GM23248 (cell line): ENCODE measurements at regions not wholly inside any gene's neighbourhood (a gene's known extent, or its start where the extent isn't known, plus 50 kb on each side); places are given as distances from the start of the nearest gene placed in this dataset.

Source experiments
- DNase-seq: peaks from one replicate; pipeline ENCODE4 v3.0.0-alpha.2; 2015
- H2AFZ ChIP-seq: fragments of 200-600 bp; sonication (generic); 2 replicates; pipeline ENCODE4 v1.6.1; 2016; ENCODE audit warnings: antibody characterized with exemption
- H3F3A ChIP-seq: fragments of 200-600 bp; sonication (generic); 2 replicates; pipeline ENCODE4 v1.6.1; 2016; ENCODE audit warnings: mild to moderate bottlenecking, antibody characterized with exemption, mixed run types; ENCODE audit not compliant: insufficient read depth
- H3K27ac ChIP-seq: fragments of 200-600 bp; sonication (generic); 2 replicates; pipeline ENCODE4 v1.5.1; 2016; ENCODE audit warnings: mild to moderate bottlenecking
- H3K27me3 ChIP-seq: fragments of 200-600 bp; sonication (generic); replicated peaks from 2 replicates; pipeline ENCODE4 v1.6.1; 2016; ENCODE audit warnings: mild to moderate bottlenecking; ENCODE audit not compliant: insufficient read depth
- H3K36me3 ChIP-seq: fragments of 200-600 bp; sonication (generic); 2 replicates; pipeline ENCODE4 v1.6.1; 2016; ENCODE audit warnings: low read depth, mild to moderate bottlenecking
- H3K4me1 ChIP-seq: fragments of 200-600 bp; sonication (generic); 2 replicates; pipeline ENCODE4 v1.6.1; 2016; ENCODE audit warnings: mild to moderate bottlenecking; ENCODE audit not compliant: insufficient read depth
- H3K4me2 ChIP-seq: fragments of 200-600 bp; sonication (generic); one replicate; pipeline ENCODE4 v1.6.1; 2016; ENCODE audit warnings: mild to moderate bottlenecking; ENCODE audit not compliant: unreplicated experiment
- H3K4me3 ChIP-seq: fragments of 200-600 bp; sonication (generic); 2 replicates; pipeline ENCODE4 v1.5.1; 2016; ENCODE audit warnings: mild to moderate bottlenecking
- H3K79me2 ChIP-seq: fragments of 200-600 bp; sonication (generic); 2 replicates; pipeline ENCODE4 v1.6.1; 2016; ENCODE audit warnings: mild to moderate bottlenecking; ENCODE audit not compliant: insufficient read depth
- H3K9ac ChIP-seq: fragments of 200-600 bp; sonication (generic); 2 replicates; pipeline ENCODE4 v1.6.1; 2016; ENCODE audit warnings: mild to moderate bottlenecking
- H3K9me2 ChIP-seq: fragments of 200-600 bp; sonication (generic); 2 replicates; pipeline ENCODE4 v1.6.1; 2016; ENCODE audit warnings: mixed run types, mild to moderate bottlenecking, moderate library complexity; ENCODE audit not compliant: insufficient read depth
- H3K9me3 ChIP-seq: fragments of 200-600 bp; sonication (generic); one replicate; pipeline ENCODE4 v1.6.1; 2017; ENCODE audit warnings: low read depth
- H4K20me1 ChIP-seq: fragments of 200-600 bp; sonication (generic); 2 replicates; pipeline ENCODE4 v1.6.0; 2016; ENCODE audit not compliant: insufficient read depth
- EZH2 ChIP-seq: fragments of 200-600 bp; sonication (generic); IDR thresholded peaks from 2 replicates; pipeline ENCODE4 v1.6.1; 2018; ENCODE audit warnings: antibody characterized with exemption, mild to moderate bottlenecking; ENCODE audit not compliant: insufficient read depth, poor library complexity, severe bottlenecking
- EZH2phosphoT487 ChIP-seq: fragments of 200-600 bp; sonication (generic); IDR thresholded peaks from 2 replicates; pipeline ENCODE4 v1.6.1; 2018; ENCODE audit warnings: antibody characterized with exemption, moderate library complexity, mild to moderate bottlenecking, low read depth; ENCODE audit not compliant: insufficient read depth
- WGBS, 2 experiments: methylation state at CpG; one replicate each; pipeline ENCODE4 v1.1.6; 2015 to 2017; ENCODE audit warnings: low lambda C conversion rate in 2 of 2, low coverage in 1 of 2; ENCODE audit errors: missing lambda C conversion rate in 2 of 2; 5-methylcytosine and 5-hydroxymethylcytosine counted together
- in situ Hi-C: fragments of 300-500 bp; cut with MboI; formaldehyde crosslinking; loops from 2 replicates; pipeline ENCODE4 v1.15.0; 2020

DNA sequence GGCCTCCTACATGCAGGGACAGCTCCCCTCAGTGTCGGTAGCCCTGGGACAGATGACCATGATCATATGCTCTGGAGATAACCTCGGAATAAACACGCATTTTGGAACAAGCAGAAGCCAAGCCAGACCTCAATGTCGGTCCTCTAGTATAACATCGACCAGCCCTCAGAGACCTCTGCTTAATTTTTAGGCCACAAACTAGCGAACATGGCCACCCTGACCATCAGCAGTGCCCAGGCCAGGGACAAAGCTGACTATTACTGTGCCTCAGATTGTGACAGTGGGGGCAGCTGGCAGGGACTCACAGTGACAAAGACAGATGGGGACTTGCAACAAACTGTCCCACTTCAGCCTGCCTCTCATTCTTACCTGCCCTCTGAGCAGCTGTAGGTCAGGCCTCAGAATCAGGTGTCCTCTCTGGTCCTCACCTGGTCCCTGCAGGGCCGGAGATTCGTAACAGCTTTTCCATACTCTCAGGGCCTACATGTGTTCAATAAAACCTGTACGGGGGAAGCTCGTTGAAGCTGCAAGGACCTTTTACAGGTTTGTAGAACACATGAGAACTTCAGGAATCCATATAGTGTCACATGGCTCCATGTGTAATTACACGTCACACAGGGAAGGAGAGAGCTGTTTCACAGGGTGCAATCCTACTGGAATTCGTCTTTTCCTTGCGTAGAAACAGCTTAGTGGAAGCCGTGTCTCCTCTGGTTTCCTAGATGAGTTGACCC lies 72.8 kb upstream of the IGLL5 start:
- Histone ChIP-seq H2AFZ (no peak overlapping the region), H3K9me2 (no peaks in the 10 kb centered on the region), H3K27me3 (peaks cover 4% of the 10 kb centered on the region; the same call in 1 of the 2 replicates), H3K9ac (no peak overlapping the region), H3K4me1 (no peaks in the 10 kb centered on the region), H3K36me3 (no peaks in the 10 kb centered on the region), H3K9me3 (no peaks in the 10 kb centered on the region), H4K20me1 (no peaks in the 10 kb centered on the region), H3K4me2 (no peak overlapping the region), H3K27ac (no peak overlapping the region), H3K79me2 (no peaks in the 10 kb centered on the region), H3F3A (no peaks in the 10 kb centered on the region), H3K4me3 (no peak overlapping the region)
- 34 to 38% methylated on average over 14 of the region's 14 CpGs for WGBS, 2 experiments
- no peak for DNase-seq
- TF ChIP-seq EZH2phosphoT487 (no peak), EZH2 (no peak)
- in situ Hi-C loops = no loop called here

- DNase-seq = no peak
- Histone ChIP-seq H3K36me3 (no peaks in the 10 kb centered on the region), H3K9me3 (no peaks in the 10 kb centered on the region), H3K9ac (no peak overlapping the region), H3K4me1 (no peaks in the 10 kb centered on the region), H3K27me3 (peaks cover 4% of the 10 kb centered on the region; the same call in 1 of the 2 replicates), H3K4me2 (no peak overlapping the region), H3F3A (no peaks in the 10 kb centered on the region), H3K27ac (no peak overlapping the region), H3K79me2 (no peaks in the 10 kb centered on the region), H3K9me2 (no peaks in the 10 kb centered on the region), H4K20me1 (no peaks in the 10 kb centered on the region), H3K4me3 (no peak overlapping the region), H2AFZ (no peak overlapping the region)
- TF ChIP-seq EZH2 (no peak), EZH2phosphoT487 (no peak)
- WGBS, 2 experiments = 28 to 33% methylated on average over 5 of the region's 5 CpGs
- in situ Hi-C loops = no loop called here
These were observed 72.0 kb upstream of the IGLL5 start for GRCh38 chr22:22815397-22816170.

- H3K79me2 ChIP-seq = no peaks in the 10 kb centered on the region
- DNase-seq = no peak
- H3K9me2 ChIP-seq = no peaks in the 10 kb centered on the region
- H3K27ac ChIP-seq = no peak overlapping the region
- no peaks in the 10 kb centered on the region for H3K9me3 ChIP-seq
- WGBS, 2 experiments = 55 to 57% methylated on average over 6 of the region's 6 CpGs
- peaks cover 4% of the 10 kb centered on the region; the same call in 1 of the 2 replicates for H3K27me3 ChIP-seq
- no peaks in the 10 kb centered on the region for H3F3A ChIP-seq
- H3K36me3 ChIP-seq = no peaks in the 10 kb centered on the region
- in situ Hi-C loops = no loop called here
- no peak overlapping the region for H3K4me2 ChIP-seq
- no peak for TF ChIP-seq EZH2
- TF ChIP-seq EZH2phosphoT487 = no peak
- H3K4me3 ChIP-seq = no peak overlapping the region
- H2AFZ ChIP-seq = no peak overlapping the region
- no peaks in the 10 kb centered on the region for H3K4me1 ChIP-seq
- H4K20me1 ChIP-seq = no peaks in the 10 kb centered on the region
- H3K9ac ChIP-seq = no peak overlapping the region
These were observed 71.5 kb upstream of the IGLL5 start for GRCh38 chr22:22816171-22816514.

DNA sequence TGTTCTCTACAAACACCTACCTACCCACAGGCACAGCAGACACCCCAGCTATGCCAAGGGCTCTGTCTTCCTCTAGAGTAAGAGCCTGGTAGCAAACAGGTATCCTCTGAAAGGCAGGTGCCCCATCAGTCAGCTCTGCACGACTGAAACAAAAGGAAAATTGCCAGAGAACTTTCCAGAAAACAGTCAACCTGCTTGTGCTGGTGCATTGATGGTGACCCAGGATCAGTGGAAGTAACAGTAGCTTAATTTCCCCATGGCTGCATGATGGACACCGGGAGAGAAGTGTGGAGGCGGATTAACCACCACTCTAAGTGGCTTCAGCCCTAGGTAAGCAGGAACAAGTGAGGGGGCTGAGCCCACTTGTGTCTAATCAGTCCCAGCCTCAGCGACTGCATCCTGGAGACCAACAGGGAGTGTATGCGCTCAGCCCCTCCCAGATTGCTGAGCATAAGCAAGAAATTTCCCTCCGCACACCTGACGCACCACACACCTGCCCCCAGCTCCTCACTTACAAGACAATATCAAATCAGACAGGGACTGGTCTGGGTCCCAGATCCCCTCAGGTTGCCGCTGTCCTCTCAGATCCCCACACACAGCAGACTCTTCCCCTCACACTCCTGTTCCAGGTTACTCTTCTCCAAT lies 70.7 kb upstream of the IGLL5 start:
- Histone ChIP-seq H3K4me1 (no peaks in the 10 kb centered on the region), H3K4me2 (no peak overlapping the region), H3K9me2 (no peaks in the 10 kb centered on the region), H3K4me3 (no peak overlapping the region), H3K9me3 (no peaks in the 10 kb centered on the region), H3K9ac (no peak overlapping the region), H3F3A (no peaks in the 10 kb centered on the region), H4K20me1 (no peaks in the 10 kb centered on the region), H2AFZ (no peak overlapping the region), H3K27me3 (peaks cover 4% of the 10 kb centered on the region; the same call in 1 of the 2 replicates), H3K27ac (no peak overlapping the region), H3K36me3 (no peaks in the 10 kb centered on the region), H3K79me2 (no peaks in the 10 kb centered on the region)
- TF ChIP-seq EZH2 = no peak
- no peak for TF ChIP-seq EZH2phosphoT487
- in situ Hi-C loops = no loop called here
- WGBS, 2 experiments = 43 to 44% methylated on average over 8 of the region's 8 CpGs
- no peak for DNase-seq
